Mesothelial cell of epicardium (in vitro differentiated cells): ENCODE measurements at regions not wholly inside any gene's neighbourhood (a gene's known extent, or its start where the extent isn't known, plus 50 kb on each side); places are given as distances from the start of the nearest gene placed in this dataset.

Experiments used
- DNase-seq, 2 experiments: peaks; one replicate each; pipeline ENCODE4 v3.0.0; 2021; ENCODE audit warnings: low spot score in 2 of 2; ENCODE audit not compliant: unreplicated experiment in 2 of 2
- H3K27ac Mint-ChIP-seq: 2 replicates; pipeline ENCODE4 v1.8.0; 2021; ENCODE audit warnings: mixed read lengths
- H3K27me3 Mint-ChIP-seq: 2 replicates; pipeline ENCODE4 v1.8.0; 2021; ENCODE audit warnings: low read depth, mixed read lengths
- H3K36me3 Mint-ChIP-seq: 2 replicates; pipeline ENCODE4 v1.8.0; 2021; ENCODE audit warnings: mixed read lengths
- H3K4me1 Mint-ChIP-seq: 2 replicates; pipeline ENCODE4 v1.8.0; 2021; ENCODE audit warnings: mixed read lengths
- H3K4me3 Mint-ChIP-seq: 2 replicates; pipeline ENCODE4 v1.8.0; 2021; ENCODE audit warnings: mild to moderate bottlenecking, moderate library complexity, mixed read lengths
- H3K9me3 Mint-ChIP-seq: 2 replicates; pipeline ENCODE4 v1.8.0; 2021; ENCODE audit warnings: mixed read lengths
- TF ChIP-seq, protein P1 (sequence below): fragments of 200-600 bp; sonication (generic); IDR thresholded peaks from one replicate; pipeline ENCODE4 v1.5.0; 2021; ENCODE audit warnings: antibody characterized with exemption; ENCODE audit not compliant: unreplicated experiment

DNA sequence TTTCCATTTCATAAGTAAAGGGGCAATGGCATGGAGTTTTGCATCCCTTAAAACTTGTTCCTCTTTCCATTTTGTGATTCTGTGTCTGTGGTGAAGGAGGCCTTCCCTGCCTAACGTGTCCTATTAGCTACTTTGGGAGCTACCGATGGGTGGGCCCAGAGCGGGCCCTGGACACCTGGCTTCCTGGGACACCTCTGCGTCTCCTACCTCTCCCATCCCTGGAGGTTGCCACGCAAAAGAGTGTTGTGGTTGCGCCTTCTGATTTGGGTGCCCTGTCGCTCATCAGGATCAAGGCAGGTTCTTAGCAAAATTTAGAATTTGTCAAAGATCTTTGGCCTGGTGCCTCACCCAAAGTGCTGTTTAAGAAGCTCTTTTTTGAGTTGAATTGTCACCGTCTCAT is 116.4 kb upstream of the CACNA1E start:
- Mint-ChIP-seq H3K27me3 (peaks cover 14% of the 10 kb centered on the region), H3K4me1 (no peaks in the 10 kb centered on the region), H3K27ac (no peak overlapping the region), H3K9me3 (peaks cover 15% of the 10 kb centered on the region), H3K36me3 (no peaks in the 10 kb centered on the region), H3K4me3 (no peak overlapping the region)
- DNase-seq: no peak
- TF ChIP-seq, protein P1, sequence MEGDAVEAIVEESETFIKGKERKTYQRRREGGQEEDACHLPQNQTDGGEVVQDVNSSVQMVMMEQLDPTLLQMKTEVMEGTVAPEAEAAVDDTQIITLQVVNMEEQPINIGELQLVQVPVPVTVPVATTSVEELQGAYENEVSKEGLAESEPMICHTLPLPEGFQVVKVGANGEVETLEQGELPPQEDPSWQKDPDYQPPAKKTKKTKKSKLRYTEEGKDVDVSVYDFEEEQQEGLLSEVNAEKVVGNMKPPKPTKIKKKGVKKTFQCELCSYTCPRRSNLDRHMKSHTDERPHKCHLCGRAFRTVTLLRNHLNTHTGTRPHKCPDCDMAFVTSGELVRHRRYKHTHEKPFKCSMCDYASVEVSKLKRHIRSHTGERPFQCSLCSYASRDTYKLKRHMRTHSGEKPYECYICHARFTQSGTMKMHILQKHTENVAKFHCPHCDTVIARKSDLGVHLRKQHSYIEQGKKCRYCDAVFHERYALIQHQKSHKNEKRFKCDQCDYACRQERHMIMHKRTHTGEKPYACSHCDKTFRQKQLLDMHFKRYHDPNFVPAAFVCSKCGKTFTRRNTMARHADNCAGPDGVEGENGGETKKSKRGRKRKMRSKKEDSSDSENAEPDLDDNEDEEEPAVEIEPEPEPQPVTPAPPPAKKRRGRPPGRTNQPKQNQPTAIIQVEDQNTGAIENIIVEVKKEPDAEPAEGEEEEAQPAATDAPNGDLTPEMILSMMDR: no peak

DNA sequence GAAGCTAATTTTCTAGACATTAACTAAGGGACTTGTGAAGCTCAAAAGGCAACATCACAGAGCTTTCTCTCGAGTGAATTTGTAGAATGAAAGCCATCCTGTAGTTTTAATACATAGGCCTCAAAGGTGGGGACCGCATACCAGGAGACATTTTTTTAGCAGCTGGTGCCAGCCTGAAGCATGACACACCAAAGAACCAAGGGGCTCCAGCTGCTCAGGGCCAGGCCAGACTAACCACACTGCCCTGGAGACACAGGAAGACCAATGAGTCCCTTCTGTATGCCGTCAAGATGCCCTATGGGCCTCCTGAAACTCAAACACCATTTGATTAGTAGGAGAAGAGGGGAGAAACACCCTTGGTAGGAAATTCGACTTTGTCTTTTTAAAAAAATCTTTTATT is 113.9 kb upstream of the CACNA1E start:
- Mint-ChIP-seq H3K9me3 (peaks cover 22% of the 10 kb centered on the region), H3K4me3 (no peak overlapping the region), H3K36me3 (no peaks in the 10 kb centered on the region), H3K27ac (no peak overlapping the region), H3K4me1 (no peaks in the 10 kb centered on the region), H3K27me3 (peaks cover 6% of the 10 kb centered on the region)
- TF ChIP-seq, protein P1: no peak
- no peak for DNase-seq

DNA sequence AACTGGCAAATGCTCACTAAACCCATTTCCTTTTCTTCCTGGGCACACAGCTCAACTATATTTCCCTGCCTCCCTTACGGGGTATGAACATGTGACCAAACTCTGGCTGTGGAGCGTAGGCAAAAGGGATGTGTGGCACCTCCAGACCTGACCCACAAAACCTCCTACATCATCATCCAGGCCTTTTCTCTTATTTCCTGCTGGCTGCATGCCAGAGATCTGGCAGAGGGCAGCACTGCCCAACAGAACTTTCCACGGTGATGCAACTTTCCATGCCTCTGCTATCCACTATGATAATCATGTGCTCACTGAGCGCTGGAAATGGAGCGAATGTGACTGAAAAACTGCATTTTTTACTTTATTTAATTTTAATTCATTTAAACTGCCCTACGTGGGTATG is 99.6 kb upstream of the CACNA1E start:
- TF ChIP-seq, protein P1: no peak
- Mint-ChIP-seq H3K9me3 (peaks cover 7% of the 10 kb centered on the region), H3K4me1 (no peaks in the 10 kb centered on the region), H3K36me3 (no peaks in the 10 kb centered on the region), H3K27ac (no peak overlapping the region), H3K4me3 (no peak overlapping the region), H3K27me3 (peaks cover 36% of the 10 kb centered on the region)
- no peak for DNase-seq

DNA sequence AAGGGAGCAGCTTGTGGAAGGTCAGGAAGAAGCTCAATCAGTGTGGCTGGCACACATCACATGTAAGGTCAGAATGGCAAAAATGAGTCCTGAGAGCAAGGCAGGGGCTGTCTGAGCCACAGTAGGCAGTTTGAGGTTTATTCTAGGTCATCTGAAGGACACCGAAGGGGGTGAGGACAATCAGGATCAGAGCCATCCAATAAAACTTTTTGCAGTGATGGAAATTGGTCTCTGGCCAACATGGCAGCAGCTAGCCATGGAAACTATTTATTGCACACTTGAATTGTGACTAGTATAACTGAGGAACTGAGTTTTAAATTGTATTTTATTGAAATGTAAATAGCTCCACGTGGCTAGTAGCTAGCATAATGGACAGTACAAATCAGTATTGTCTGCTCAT is 97.0 kb upstream of the CACNA1E start:
- Mint-ChIP-seq H3K4me3 (no peak overlapping the region), H3K27ac (no peak overlapping the region), H3K36me3 (no peaks in the 10 kb centered on the region), H3K27me3 (peaks cover 44% of the 10 kb centered on the region), H3K9me3 (no peaks in the 10 kb centered on the region), H3K4me1 (peaks cover 14% of the 10 kb centered on the region)
- TF ChIP-seq, protein P1: no peak
- no peak for DNase-seq

DNA sequence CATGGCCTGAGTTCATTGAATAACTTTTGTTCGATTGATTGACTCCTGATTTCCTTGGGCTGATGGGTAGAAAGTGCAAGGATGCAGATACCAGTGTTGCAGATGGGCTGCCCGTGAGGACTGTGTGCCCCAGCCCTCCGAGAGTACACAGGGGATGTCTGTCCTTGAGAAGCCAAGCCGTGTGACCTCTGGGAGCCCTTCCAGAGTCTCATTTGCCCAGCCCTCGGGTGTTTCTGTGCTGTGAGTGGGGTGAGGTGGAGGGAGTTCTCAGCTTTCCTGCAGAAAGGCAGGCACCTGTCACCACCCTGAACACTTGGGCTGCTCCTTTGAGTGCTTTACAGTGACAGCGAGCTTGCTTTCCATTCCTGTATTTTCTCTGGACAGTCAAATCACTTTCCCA is 96.4 kb upstream of the CACNA1E start:
- TF ChIP-seq, protein P1: no peak
- no peak overlapping the region for H3K27ac Mint-ChIP-seq
- H3K4me1 Mint-ChIP-seq: peaks cover 19% of the 10 kb centered on the region
- no peaks in the 10 kb centered on the region for H3K9me3 Mint-ChIP-seq
- H3K36me3 Mint-ChIP-seq: no peaks in the 10 kb centered on the region
- peaks cover 47% of the 10 kb centered on the region for H3K27me3 Mint-ChIP-seq
- no peak overlapping the region for H3K4me3 Mint-ChIP-seq
- no peak for DNase-seq

DNA sequence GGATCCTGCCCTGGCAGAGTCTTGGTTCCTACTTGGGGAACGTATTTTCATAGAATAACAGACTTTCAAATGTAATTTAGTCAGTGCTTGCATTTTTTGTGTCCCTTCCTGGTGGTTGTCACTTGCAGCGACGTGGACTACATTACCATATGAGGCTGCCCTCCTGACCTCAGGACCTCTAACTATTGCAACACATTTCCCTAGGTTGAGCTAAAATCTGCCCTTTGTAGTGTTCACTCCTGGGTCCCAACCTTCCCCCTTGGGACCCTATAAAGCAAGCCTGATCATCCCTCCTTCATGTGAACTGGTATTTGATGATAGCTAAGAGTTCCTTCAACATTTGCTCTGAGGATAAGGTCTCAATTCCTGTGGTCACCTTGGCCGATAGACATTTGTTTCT is 95.6 kb upstream of the CACNA1E start:
- Mint-ChIP-seq H3K27me3 (peaks cover 54% of the 10 kb centered on the region), H3K9me3 (no peaks in the 10 kb centered on the region), H3K4me1 (peaks cover 19% of the 10 kb centered on the region), H3K36me3 (no peaks in the 10 kb centered on the region), H3K27ac (no peak overlapping the region), H3K4me3 (no peak overlapping the region)
- TF ChIP-seq, protein P1: no peak
- DNase-seq: no peak
